Skeletal muscle cell (primary cell): ENCODE measurements at regions not wholly inside any gene's neighbourhood (a gene's known extent, or its start where the extent isn't known, plus 50 kb on each side); places are given as distances from the start of the nearest gene placed in this dataset.
"Not testable (repeated sequence)": the region's sequence is repeated elsewhere in the genome, so short reads cannot be mapped to it uniquely, and the experiment has no call there.

Source experiments
- DNase-seq: peaks from one replicate; pipeline ENCODE4 v3.0.0-alpha.2; 2010; ENCODE audit warnings: low read depth
- H3K4me3 ChIP-seq: 2 replicates; pipeline ENCODE4 v1.5.1; 2011; ENCODE audit warnings: low read depth, mild to moderate bottlenecking, control low read depth, low read length, moderate library complexity

GRCh38 chrX:129093706-129094105 is 429.6 kb downstream of the SMARCA1 start:
- H3K4me3 ChIP-seq: no peak overlapping the region
- DNase-seq: no peak

GRCh38 chrX:129092757-129093156 is 430.5 kb downstream of the SMARCA1 start:
- no peak for DNase-seq
- H3K4me3 ChIP-seq: no peak overlapping the region

GRCh38 chrX:129092242-129092641 is 431.0 kb downstream of the SMARCA1 start:
- H3K4me3 ChIP-seq: no peak overlapping the region
- DNase-seq: no peak

DNA sequence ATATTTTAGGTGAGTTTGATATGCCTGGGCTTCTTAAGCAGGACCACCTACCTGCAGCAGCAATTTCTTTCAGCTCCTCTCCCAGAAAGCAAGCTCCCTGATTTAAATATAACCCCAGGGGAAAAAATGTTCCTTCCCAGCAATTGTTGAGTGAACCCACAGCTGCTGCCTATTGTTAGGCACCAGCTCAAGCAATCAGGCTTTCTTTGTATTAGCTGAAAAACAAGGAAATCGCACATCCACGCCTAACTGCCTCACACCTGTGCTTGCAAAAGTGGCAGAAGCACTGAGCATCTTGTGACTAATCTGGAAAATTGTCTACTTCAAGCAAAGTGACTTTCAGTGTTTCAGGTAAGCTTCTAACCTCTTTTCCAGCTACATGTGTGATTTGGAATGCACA is 432.2 kb downstream of the SMARCA1 start:
- DNase-seq: no peak
- H3K4me3 ChIP-seq: no peak overlapping the region

GRCh38 chrX:129086802-129087201 is 436.5 kb downstream of the SMARCA1 start:
- H3K4me3 ChIP-seq: no peak overlapping the region

GRCh38 chrX:129084291-129084690 is 439.0 kb downstream of the SMARCA1 start:
- not testable (repeated sequence) for H3K4me3 ChIP-seq, DNase-seq

More at GRCh38 chrX:129086802-129087201, 436.5 kb downstream of the SMARCA1 start:
- no peak for DNase-seq

DNA sequence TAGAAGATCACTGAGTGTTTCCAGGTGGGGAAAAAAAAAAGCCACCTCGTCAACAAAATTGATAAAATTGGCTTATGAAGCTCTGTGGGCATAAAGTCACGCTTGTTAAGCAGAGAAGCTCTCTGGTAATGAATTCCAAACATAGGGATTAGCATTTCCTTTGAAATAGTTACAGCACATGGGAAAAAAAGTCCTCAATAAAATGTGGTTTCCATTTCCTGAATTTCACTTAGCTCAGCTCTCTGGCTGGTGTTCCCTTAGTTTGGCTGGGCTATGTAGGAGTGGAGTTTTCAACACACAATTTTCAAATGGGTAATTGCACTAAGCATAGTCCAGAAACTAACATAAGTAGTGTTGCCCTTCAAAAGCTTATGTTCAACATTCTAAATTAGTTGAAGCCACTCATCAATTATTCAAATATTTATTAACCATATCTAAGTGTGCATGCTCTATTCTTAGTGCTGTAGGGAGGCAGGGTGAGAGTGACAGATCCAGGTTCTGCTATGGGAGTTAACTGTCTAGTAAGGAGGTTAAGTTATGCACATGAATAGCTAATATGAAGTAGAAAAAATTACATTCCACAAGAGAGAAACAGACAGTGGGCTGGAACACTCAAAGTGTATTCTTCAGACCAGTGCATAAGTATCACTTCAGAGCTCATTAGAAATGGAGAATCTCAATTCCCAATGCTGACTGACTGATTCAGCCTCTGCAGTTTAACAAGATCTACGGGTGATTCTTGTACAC is 445.7 kb downstream of the SMARCA1 start:
- H3K4me3 ChIP-seq: no peak overlapping the region
- no peak for DNase-seq

- H3K4me3 ChIP-seq: no peak overlapping the region
- no peak for DNase-seq
These were observed 451.9 kb downstream of the SMARCA1 start for GRCh38 chrX:129071390-129071789.

- DNase-seq: no peak
- no peak overlapping the region for H3K4me3 ChIP-seq
These were observed 457.4 kb downstream of the SMARCA1 start for GRCh38 chrX:129065895-129066294.

DNA sequence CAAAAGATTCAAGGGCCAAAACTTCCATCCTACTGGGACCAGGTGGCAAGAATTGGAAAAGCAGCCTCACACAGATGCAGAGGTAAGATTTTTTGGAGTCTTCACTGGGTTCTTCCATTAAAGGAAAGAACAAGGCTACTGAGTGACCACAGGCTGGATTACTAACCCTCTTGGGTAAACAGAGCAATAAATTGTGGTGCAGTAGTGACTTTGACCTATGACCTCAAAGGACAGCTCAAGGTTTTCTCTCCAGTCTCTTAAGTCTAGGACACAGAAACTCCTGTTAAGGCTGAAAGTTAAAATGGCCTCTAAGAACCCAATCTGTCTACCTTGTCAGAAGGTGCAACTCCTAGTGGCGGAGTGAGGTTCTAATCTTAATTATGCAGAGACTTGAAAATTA is 464.9 kb downstream of the SMARCA1 start:
- no peak for DNase-seq
- no peak overlapping the region for H3K4me3 ChIP-seq

GRCh38 chrX:129043138-129043537 is 480.2 kb downstream of the SMARCA1 start:
- H3K4me3 ChIP-seq: no peak overlapping the region
- DNase-seq: no peak

DNA sequence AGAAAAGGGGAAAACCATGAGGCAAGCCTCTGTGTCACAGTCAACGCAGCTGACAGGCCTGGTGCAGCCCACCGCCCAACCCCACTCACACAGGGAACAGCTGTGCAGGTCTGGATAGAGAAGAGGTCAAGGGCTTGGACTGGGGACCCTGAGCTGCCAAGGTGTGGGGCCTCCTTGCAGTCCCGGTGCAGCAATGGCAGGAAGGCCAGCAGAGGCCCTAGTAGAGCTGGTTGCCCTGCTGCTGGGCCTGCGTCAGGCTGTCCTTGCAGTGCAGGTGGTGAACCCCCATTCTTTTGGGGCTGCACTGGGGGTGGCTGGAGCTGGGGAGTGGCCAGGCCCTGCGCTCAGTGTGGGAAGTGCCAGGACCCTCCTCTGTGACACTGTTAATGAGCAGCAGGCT is 482.0 kb downstream of the SMARCA1 start:
- no peak overlapping the region for H3K4me3 ChIP-seq
- no peak for DNase-seq

DNA sequence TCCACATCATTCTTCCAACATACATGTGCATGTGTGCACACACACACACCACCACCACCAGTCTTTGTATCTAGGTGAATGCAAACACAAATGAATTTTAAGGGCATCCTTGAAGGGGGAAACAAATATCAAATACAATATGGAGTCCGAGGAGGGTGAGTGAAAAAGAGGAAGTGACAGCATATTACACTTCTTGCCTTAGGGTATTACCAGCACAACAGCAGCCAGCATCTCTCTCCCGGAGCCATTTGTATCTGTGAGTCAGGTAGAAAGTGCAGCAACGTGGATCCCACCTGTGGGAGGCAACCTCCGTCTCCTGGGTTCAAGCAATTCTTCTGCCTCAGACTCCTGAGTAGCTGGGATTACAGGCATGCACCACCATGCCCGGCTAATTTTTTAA is 483.2 kb downstream of the SMARCA1 start:
- DNase-seq: no peak
- H3K4me3 ChIP-seq: no peak overlapping the region

GRCh38 chrX:129039176-129039575 is 484.1 kb downstream of the SMARCA1 start:
- DNase-seq: no peak
- no peak overlapping the region for H3K4me3 ChIP-seq

- DNase-seq: no peak
These were observed 485.9 kb downstream of the SMARCA1 start for GRCh38 chrX:129037389-129037788.

GRCh38 chrX:129035180-129035579 is 488.1 kb downstream of the SMARCA1 start:
- no peak overlapping the region for H3K4me3 ChIP-seq
- no peak for DNase-seq

More at GRCh38 chrX:129037389-129037788, 485.9 kb downstream of the SMARCA1 start:
- no peak overlapping the region for H3K4me3 ChIP-seq

DNA sequence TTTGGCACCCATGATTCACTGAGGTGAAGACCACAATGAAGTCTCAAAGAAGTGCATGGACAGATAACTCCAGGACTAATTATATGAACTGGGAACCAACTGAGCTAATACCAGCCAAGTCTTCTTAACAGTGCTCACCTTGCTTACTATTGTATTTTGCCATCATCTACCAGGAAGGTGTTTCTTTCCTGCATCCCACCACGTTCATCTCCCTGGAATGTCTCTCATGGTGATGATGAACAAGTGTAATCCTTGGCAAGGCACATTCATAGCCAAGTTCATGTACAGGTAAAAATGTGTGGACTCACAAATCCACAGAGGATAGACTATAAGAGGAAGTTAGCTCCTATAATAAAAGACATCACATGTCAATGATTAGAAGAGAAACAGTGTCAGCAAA is 489.1 kb downstream of the SMARCA1 start:
- H3K4me3 ChIP-seq: no peak overlapping the region
- DNase-seq: no peak

DNA sequence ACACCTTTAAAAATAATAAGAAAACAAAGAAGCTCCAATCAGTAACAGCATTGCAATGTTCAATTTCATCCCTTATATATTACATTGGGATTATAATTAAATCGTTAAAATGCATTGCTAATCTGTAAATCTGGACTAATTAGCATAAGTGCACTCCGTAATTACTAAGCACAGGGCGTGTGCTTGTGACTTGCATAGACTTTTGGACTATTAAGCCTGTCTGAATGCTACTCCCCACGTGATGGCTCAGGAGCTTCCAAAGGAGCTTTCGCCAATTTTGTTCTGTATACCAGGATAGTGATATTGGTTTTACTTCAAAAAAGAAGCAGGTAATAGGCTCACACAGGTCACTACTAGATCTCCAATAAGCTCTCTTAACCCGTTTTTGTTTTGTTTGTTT is 497.1 kb downstream of the SMARCA1 start:
- H3K4me3 ChIP-seq: no peak overlapping the region
- DNase-seq: no peak

DNA sequence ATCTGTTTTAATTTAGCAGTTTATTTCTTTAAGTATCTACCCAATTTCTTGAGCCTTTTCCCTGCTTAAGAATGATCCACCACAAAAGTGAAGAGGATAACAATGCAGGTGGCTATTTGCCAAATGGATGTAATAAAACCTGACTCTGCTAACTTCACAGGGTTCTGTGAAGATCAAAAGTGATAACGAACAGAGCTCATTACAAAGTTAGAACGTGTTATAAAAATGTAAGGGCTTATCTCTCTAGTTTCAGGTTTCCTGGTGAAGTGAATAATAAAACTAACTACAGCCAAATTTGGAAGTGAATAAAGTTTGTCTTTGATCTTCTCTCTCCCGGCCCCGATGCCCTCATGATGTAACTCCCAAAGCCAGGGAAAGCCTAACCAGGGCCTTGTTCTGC is 497.9 kb downstream of the SMARCA1 start:
- H3K4me3 ChIP-seq: no peak overlapping the region
- DNase-seq: no peak

GRCh38 chrX:129019412-129019811 is 503.9 kb downstream of the SMARCA1 start:
- H3K4me3 ChIP-seq: no peak overlapping the region
- DNase-seq: no peak

GRCh38 chrX:129015381-129015780 is 507.9 kb downstream of the SMARCA1 start:
- no peak for DNase-seq
- H3K4me3 ChIP-seq: no peak overlapping the region

GRCh38 chrX:129013574-129013973 is 509.7 kb downstream of the SMARCA1 start:
- H3K4me3 ChIP-seq: no peak overlapping the region
- DNase-seq: no peak
